ENCODE measurements at regions not wholly inside any gene's neighbourhood (a gene's known extent, or its start where the extent isn't known, plus 50 kb on each side); places are given as distances from the start of the nearest gene placed in this dataset.
"Not testable (repeated sequence)": the region's sequence is repeated elsewhere in the genome, so short reads cannot be mapped to it uniquely, and the experiment has no call there.

DNA sequence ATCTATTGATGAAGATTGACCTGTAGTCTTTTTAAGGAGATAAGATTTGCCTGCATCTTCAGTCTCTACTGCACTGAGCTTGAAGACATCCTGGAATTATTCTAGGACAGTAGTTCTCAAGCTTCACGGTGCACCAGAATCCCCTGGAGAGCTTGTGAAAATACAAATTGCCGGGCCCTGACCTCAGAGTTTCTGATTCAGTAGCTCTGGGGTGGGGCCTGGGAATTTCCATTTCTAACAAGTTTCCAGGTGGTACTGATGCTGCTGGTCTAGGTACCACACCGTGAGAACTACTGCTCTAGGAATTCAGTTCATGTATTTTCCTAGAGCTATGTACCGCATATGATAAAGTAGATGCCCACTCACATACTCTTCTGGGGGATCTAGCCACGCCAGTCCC, 246.1 kb downstream of the HS3ST3B1 start:
- ChIA-PET POLR2A (no interaction called here), CTCF (interaction anchor here (1.2 kb wide), 1 partner anchor 10 kb away, joined by 4 read pairs; no protein-coding TSS in a partner anchor)
- TF ChIP-seq, protein P1, sequence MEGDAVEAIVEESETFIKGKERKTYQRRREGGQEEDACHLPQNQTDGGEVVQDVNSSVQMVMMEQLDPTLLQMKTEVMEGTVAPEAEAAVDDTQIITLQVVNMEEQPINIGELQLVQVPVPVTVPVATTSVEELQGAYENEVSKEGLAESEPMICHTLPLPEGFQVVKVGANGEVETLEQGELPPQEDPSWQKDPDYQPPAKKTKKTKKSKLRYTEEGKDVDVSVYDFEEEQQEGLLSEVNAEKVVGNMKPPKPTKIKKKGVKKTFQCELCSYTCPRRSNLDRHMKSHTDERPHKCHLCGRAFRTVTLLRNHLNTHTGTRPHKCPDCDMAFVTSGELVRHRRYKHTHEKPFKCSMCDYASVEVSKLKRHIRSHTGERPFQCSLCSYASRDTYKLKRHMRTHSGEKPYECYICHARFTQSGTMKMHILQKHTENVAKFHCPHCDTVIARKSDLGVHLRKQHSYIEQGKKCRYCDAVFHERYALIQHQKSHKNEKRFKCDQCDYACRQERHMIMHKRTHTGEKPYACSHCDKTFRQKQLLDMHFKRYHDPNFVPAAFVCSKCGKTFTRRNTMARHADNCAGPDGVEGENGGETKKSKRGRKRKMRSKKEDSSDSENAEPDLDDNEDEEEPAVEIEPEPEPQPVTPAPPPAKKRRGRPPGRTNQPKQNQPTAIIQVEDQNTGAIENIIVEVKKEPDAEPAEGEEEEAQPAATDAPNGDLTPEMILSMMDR (IDR thresholded peaks at IDR 0.05; ENCODE audit: control extremely low read depth, extremely low read depth, low read depth, missing control alignments): no peak

DNA sequence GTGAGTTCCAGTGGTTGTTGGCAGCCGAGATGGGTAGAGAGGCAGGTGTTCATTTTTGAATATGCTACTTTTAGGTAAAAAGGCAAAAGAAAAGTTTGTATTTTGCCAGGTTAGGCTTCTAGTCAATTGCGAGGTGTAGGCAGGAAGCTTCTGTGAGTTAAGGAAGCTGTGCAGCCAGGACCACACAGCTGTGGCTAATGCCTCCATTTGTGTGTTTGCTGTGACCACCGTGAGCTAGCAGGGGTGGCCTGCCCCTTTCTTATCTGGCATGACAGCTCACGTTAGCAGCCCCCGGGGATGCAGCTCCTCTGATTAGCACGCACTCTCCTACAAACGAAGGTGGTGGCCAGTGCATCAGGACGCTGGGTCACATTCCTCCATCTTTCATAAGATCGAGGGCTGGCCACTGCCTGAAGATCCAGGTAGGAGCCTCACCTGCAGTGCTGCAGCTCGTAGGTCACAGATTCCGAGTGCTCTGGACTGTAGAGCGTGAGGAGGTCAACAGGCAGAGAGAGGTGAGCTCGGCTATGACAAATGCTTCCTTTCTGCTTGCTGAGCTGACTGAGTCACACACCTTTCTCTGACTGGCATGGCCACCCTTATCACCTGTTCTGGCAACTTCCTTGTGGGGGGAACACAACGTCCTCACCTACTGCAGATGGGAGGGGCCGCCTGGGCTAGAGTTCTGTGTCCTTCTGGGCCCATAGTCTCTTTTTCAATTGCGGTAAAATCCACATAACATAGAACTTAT, 244.4 kb downstream of the HS3ST3B1 start:
- ChIA-PET CTCF (interaction anchor here (1.2 to 1.6 kb wide), 2 partner anchors 8 to 11 kb away, joined by 3 read pairs; no protein-coding TSS in a partner anchor), POLR2A (no interaction called here)
- no peak for DNase-seq (ENCODE audit: extremely low spot score)
- TF ChIP-seq, protein P1 (IDR thresholded peaks at IDR 0.05; ENCODE audit: control extremely low read depth, extremely low read depth, low read depth, missing control alignments): no peak

More for the DNA sequence above, 246.1 kb downstream of the HS3ST3B1 start:
- DNase-seq (ENCODE audit: extremely low spot score): no peak

DNA sequence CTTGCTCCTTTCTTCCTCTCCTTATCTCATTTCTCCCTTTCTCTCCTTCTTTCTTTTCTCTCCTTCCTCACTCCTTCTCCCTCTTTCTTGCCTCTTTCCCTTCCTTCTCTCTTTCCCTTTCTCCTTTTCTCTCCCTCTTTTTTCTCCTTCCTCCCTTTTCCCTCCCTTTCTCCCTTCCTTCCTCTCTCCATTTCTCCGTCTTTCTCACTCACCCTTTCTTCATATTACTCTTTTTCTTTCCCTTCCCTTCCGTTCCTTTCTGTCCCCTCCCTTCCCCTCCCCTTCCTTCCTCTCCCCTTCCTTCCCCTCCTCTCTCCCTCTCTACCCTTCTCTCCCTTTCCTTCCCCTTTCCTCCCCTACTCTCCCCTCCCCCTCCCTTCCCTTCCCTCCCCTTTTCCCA, 240.8 kb downstream of the HS3ST3B1 start:
- CTCF ChIA-PET: no interaction called here
- DNase-seq (ENCODE audit: extremely low spot score): no peak

DNA sequence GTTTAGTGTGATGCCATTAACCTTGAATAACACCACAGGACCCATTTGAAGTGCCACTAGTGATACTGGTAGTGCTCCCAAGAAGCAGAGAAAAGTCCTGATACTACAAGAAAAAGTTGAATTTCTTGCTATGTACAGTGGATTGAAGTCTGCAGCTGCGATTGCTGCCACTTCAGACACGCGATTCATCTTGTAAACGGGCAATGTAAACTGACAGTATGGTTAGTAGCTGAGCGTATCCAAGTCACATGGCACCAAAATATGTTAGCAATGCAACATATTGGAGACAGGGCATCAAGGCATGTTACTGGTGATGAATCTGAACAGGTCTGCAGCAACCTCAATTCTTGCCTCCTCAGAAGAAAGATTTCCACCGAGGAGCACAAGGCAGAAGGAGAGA, 238.9 kb downstream of the HS3ST3B1 start:
- no peak for DNase-seq (ENCODE audit: extremely low spot score)
- TF ChIP-seq, protein P1 (IDR thresholded peaks at IDR 0.05; ENCODE audit: control extremely low read depth, extremely low read depth, low read depth, missing control alignments): no peak
- ChIA-PET POLR2A (no interaction called here), CTCF (no interaction called here)

More for the DNA sequence above, 240.8 kb downstream of the HS3ST3B1 start:
- POLR2A ChIA-PET: no interaction called here
- TF ChIP-seq, protein P1 (IDR thresholded peaks at IDR 0.05; ENCODE audit: control extremely low read depth, extremely low read depth, low read depth, missing control alignments): no peak

DNA sequence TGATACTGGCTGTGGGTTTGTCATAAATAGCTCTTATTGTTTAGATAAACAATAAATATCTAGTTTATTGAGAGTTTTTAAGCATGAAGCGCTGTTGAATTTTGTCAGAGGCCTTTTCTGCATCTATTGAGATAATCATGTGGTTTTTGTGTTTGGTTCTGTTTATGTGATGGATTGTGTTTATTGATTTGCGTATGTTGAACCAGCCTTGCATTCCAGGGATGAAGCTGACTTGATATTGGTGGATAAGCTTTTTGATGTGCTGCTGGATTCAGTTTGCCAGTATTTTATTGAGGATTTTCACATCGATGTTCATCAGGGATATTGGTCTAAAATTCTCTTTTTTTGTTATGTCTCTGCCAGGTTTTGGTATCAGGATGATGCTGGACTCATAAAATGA, 231.4 kb downstream of the HS3ST3B1 start:
- DNase-seq (ENCODE audit: extremely low spot score); POLR2A ChIA-PET; CTCF ChIA-PET: not testable (repeated sequence)

DNA sequence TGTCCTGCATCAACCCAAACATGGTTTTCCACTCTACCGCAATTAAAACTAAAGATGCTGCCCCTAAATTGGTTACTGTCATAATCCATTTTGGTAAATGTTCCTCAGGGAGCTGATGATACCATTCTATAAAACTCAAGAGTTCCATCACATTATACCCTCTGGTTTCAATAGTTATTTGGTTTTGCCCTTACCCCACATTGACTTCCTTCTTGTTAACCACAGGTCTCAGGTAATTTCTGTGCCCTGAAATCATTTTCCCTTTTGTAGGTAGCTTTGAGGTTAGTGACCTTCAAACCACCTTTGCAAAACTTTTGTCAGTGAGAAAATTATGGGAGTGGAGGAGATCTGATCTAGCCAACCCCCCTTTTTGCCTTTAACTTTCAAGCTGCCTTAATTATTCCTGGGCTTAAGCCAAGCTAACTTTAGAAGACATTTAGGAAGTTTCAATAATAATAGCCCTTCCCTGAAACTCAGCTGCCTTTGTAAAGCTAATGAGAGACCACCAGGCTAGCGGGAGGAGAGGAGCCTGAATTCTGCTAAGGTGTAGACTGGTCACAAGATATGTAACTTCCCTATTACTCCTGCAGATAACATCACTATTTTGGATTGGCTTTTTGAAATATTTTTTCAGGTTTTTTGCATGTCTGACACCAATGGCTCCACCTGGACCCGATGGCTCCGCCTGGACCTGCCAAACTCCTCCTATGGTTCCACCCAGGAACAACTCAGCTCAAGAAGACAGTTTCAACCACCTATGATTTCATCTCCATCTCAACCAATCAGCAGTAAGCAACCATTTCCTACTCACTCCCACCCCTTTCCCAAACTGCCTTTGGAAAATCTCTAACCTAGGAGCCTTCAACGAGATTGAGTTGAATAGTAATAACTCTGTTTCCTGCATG, 224.9 kb downstream of the HS3ST3B1 start:
- CTCF ChIA-PET: interaction anchor here (1.3 to 1.4 kb wide), 2 partner anchors 9 to 29 kb away, joined by 3 read pairs; no protein-coding TSS in a partner anchor

More for the DNA sequence above, 224.9 kb downstream of the HS3ST3B1 start:
- DNase-seq (ENCODE audit: extremely low spot score): no peak
- POLR2A ChIA-PET: no interaction called here
- TF ChIP-seq, protein P1 (IDR thresholded peaks at IDR 0.05; ENCODE audit: control extremely low read depth, extremely low read depth, low read depth, missing control alignments): no peak
